DOHH2 (cell line): ENCODE measurements at regions not wholly inside any gene's neighbourhood (a gene's known extent, or its start where the extent isn't known, plus 50 kb on each side); places are given as distances from the start of the nearest gene placed in this dataset.
"Not testable (repeated sequence)": the region's sequence is repeated elsewhere in the genome, so short reads cannot be mapped to it uniquely, and the experiment has no call there.

Source experiments
- H3F3A ChIP-seq: fragments of 200-600 bp; sonication (generic), shearing (Covaris generic); 2 replicates; pipeline ENCODE4 v1.6.0; 2016; ENCODE audit warnings: antibody characterized with exemption, mild to moderate bottlenecking; ENCODE audit not compliant: control insufficient read depth, insufficient read depth
- H3K27ac ChIP-seq: fragments of 200-600 bp; sonication (generic); 2 replicates; pipeline ENCODE4 v1.5.1; 2014; ENCODE audit warnings: low read depth, mild to moderate bottlenecking, low read length, moderate library complexity
- H3K27me3 ChIP-seq: fragments of 200-600 bp; sonication (generic); 2 replicates; pipeline ENCODE4 v1.6.1; 2014; ENCODE audit warnings: mild to moderate bottlenecking, low read length, mixed read lengths; ENCODE audit not compliant: control insufficient read depth
- H3K36me3 ChIP-seq: fragments of 200-600 bp; sonication (generic); 2 replicates; pipeline ENCODE4 v1.6.1; 2014; ENCODE audit warnings: mild to moderate bottlenecking, low read length, moderate library complexity, mixed read lengths; ENCODE audit not compliant: control insufficient read depth
- H3K4me1 ChIP-seq: fragments of 200-600 bp; sonication (generic); 2 replicates; pipeline ENCODE4 v1.6.1; 2014; ENCODE audit warnings: mild to moderate bottlenecking, low read length, mixed read lengths; ENCODE audit not compliant: control insufficient read depth
- H3K4me2 ChIP-seq: fragments of 200-600 bp; sonication (generic); 2 replicates; pipeline ENCODE4 v1.6.0; 2014; ENCODE audit warnings: mild to moderate bottlenecking, low read length, moderate library complexity
- H3K4me3 ChIP-seq: fragments of 200-600 bp; sonication (generic); 2 replicates; pipeline ENCODE4 v1.5.1; 2014; ENCODE audit warnings: mild to moderate bottlenecking, low read length, mixed read lengths
- H3K79me2 ChIP-seq: fragments of 200-600 bp; sonication (generic); 2 replicates; pipeline ENCODE4 v1.6.1; 2014; ENCODE audit warnings: mild to moderate bottlenecking, low read length, mixed read lengths; ENCODE audit not compliant: control insufficient read depth
- H3K9me2 ChIP-seq: fragments of 200-600 bp; sonication (generic); replicated peaks from 2 replicates; pipeline ENCODE4 v1.6.1; 2014; ENCODE audit warnings: mild to moderate bottlenecking, low read length, mixed read lengths; ENCODE audit not compliant: control insufficient read depth
- H3K9me3 ChIP-seq: fragments of 200-600 bp; sonication (generic); 2 replicates; pipeline ENCODE4 v1.6.1; 2014; ENCODE audit warnings: antibody characterized with exemption, low read length, mixed read lengths; ENCODE audit not compliant: control insufficient read depth, insufficient read depth
- H4K20me1 ChIP-seq: fragments of 200-600 bp; sonication (generic); 2 replicates; pipeline ENCODE4 v1.6.0; 2014; ENCODE audit warnings: low read depth, mild to moderate bottlenecking, antibody characterized with exemption, low read length, moderate library complexity; ENCODE audit not compliant: control insufficient read depth, insufficient read depth

GRCh38 chr21:5103880-5104561, 5417.4 kb upstream of the TPTE start:
- not testable (repeated sequence) for H3F3A ChIP-seq, H3K79me2 ChIP-seq, H3K9me2 ChIP-seq, H4K20me1 ChIP-seq, H3K27me3 ChIP-seq, H3K36me3 ChIP-seq, H3K9me3 ChIP-seq
- peak overlapping the region; percentile 42; the same call in 1 of the 2 replicates for H3K4me3 ChIP-seq
- peaks cover 20% of the 10 kb centered on the region for H3K4me1 ChIP-seq
- H3K27ac ChIP-seq: peak overlapping the region; percentile 82
- H3K4me2 ChIP-seq: peak overlapping the region; percentile 53

GRCh38 chr21:5104562-5104928, 5416.8 kb upstream of the TPTE start:
- not testable (repeated sequence) for H3K27me3 ChIP-seq, H3K36me3 ChIP-seq, H3K79me2 ChIP-seq, H4K20me1 ChIP-seq, H3F3A ChIP-seq, H3K4me3 ChIP-seq, H3K9me2 ChIP-seq, H3K9me3 ChIP-seq
- H3K27ac ChIP-seq: peak overlapping the region; percentile 82
- H3K4me2 ChIP-seq: peak overlapping the region; percentile 31; the same call in 1 of the 2 replicates
- H3K4me1 ChIP-seq: peaks cover 20% of the 10 kb centered on the region

- H3K9me3 ChIP-seq, H3K9me2 ChIP-seq, H3F3A ChIP-seq, H3K79me2 ChIP-seq, H3K27me3 ChIP-seq, H3K4me3 ChIP-seq, H3K36me3 ChIP-seq, H4K20me1 ChIP-seq: not testable (repeated sequence)
- peaks cover 20% of the 10 kb centered on the region for H3K4me1 ChIP-seq
- H3K27ac ChIP-seq: peak overlapping the region; percentile 86
- peak overlapping the region; percentile 42 for H3K4me2 ChIP-seq
Measured at GRCh38 chr21:5105939-5106708, 5415.3 kb upstream of the TPTE start.

GRCh38 chr21:5106767-5107464, 5414.5 kb upstream of the TPTE start:
- Histone ChIP-seq H3K27ac (peak overlapping the region; percentile 61), H3K4me1 (peaks cover 20% of the 10 kb centered on the region)
- H3K79me2 ChIP-seq, H3K4me3 ChIP-seq, H3K9me3 ChIP-seq, H3F3A ChIP-seq, H4K20me1 ChIP-seq, H3K36me3 ChIP-seq, H3K4me2 ChIP-seq, H3K9me2 ChIP-seq, H3K27me3 ChIP-seq: not testable (repeated sequence)

- not testable (repeated sequence) for H4K20me1 ChIP-seq, H3K36me3 ChIP-seq, H3K4me2 ChIP-seq, H3K9me3 ChIP-seq, H3K79me2 ChIP-seq, H3K27ac ChIP-seq, H3K4me3 ChIP-seq, H3F3A ChIP-seq, H3K27me3 ChIP-seq, H3K9me2 ChIP-seq
- H3K4me1 ChIP-seq: peaks cover 20% of the 10 kb centered on the region
Measured at GRCh38 chr21:5107637-5108036, 5413.7 kb upstream of the TPTE start.

GRCh38 chr21:5108048-5108775, 5413.2 kb upstream of the TPTE start:
- H3K79me2 ChIP-seq, H3K36me3 ChIP-seq, H3K27ac ChIP-seq, H4K20me1 ChIP-seq, H3K27me3 ChIP-seq, H3F3A ChIP-seq, H3K9me2 ChIP-seq, H3K9me3 ChIP-seq, H3K4me3 ChIP-seq, H3K4me2 ChIP-seq: not testable (repeated sequence)
- peaks cover 19% of the 10 kb centered on the region for H3K4me1 ChIP-seq

- H3K27ac ChIP-seq, H4K20me1 ChIP-seq, H3F3A ChIP-seq, H3K9me2 ChIP-seq, H3K4me3 ChIP-seq, H3K79me2 ChIP-seq, H3K36me3 ChIP-seq, H3K9me3 ChIP-seq, H3K27me3 ChIP-seq, H3K4me2 ChIP-seq: not testable (repeated sequence)
- H3K4me1 ChIP-seq: peaks cover 29% of the 10 kb centered on the region
Measured at GRCh38 chr21:5111197-5111596, 5410.2 kb upstream of the TPTE start.
